HEK293 (cell line): ENCODE measurements at regions not wholly inside any gene's neighbourhood (a gene's known extent, or its start where the extent isn't known, plus 50 kb on each side); places are given as distances from the start of the nearest gene placed in this dataset.
"Not testable (repeated sequence)": the region's sequence is repeated elsewhere in the genome, so short reads cannot be mapped to it uniquely, and the experiment has no call there.

Source experiments
- CTCF ChIA-PET: fragments of 350-600 bp; formaldehyde crosslinking; extraction: SDS; loops from one replicate; lab custom pipeline; 2021; ENCODE audit warnings: antibody characterized with exemption; lab: Yijun Ruan, JAX
- POLR2A ChIA-PET: fragments of 300-600 bp; formaldehyde crosslinking; extraction: SDS; loops from one replicate; lab custom pipeline; 2020; ENCODE audit warnings: antibody characterized with exemption, inconsistent platforms; lab: Yijun Ruan, JAX
- H3K27ac ChIP-seq: fragments of 200-500 bp; sonication (Bioruptor generic); 2 replicates; pipeline ENCODE4 v1.5.1; 2014; ENCODE audit warnings: low read depth, low read length, control low read depth, inconsistent platforms; ENCODE audit errors: extremely low read depth
- H3K36me3 ChIP-seq, 2 experiments: fragments of 200-500 bp in 1 of 2; sonication (Bioruptor generic) in 1 of 2; 1 replicate in 1 of 2; 2 replicates in 1 of 2; pipeline ENCODE4 v1.5.1; 2014 to 2017; ENCODE audit warnings: inconsistent platforms in 2 of 2, low read length in 2 of 2; ENCODE audit not compliant: control insufficient read depth in 2 of 2, insufficient read depth in 1 of 2
- H3K4me1 ChIP-seq: fragments of 200-500 bp; sonication (Bioruptor generic); 2 replicates; pipeline ENCODE4 v1.5.1; 2014; ENCODE audit warnings: mild to moderate bottlenecking, low read length, inconsistent platforms; ENCODE audit not compliant: control insufficient read depth, insufficient read depth
- H3K4me3 ChIP-seq: 2 replicates; pipeline ENCODE4 v1.5.1; 2011; ENCODE audit warnings: low read depth, mild to moderate bottlenecking, control low read depth, low read length, moderate library complexity
- H3K9me3 ChIP-seq: fragments of 200-500 bp; sonication (Bioruptor generic); 2 replicates; pipeline ENCODE4 v1.5.1; 2014; ENCODE audit warnings: low read depth, low read length, inconsistent platforms; ENCODE audit not compliant: control insufficient read depth, insufficient read depth
- GLIS2 ChIP-seq: fragments of 450-650 bp; formaldehyde crosslinking; IDR thresholded peaks from 2 replicates; pipeline ENCODE4 v1.5.1; 2016; ENCODE audit warnings: missing biosample characterization, missing genetic modification characterization
- KLF10 ChIP-seq: fragments of 450-650 bp; IDR thresholded peaks from 2 replicates; pipeline ENCODE4 v1.5.1; 2018; ENCODE audit warnings: missing biosample characterization, mild to moderate bottlenecking, missing genetic modification characterization
- KLF16 ChIP-seq: fragments of 450-650 bp; formaldehyde crosslinking; IDR thresholded peaks from 2 replicates; pipeline ENCODE4 v1.5.1; 2017; ENCODE audit warnings: missing biosample characterization, missing genetic modification characterization
- KLF17 ChIP-seq: fragments of 450-650 bp; formaldehyde crosslinking; IDR thresholded peaks from 2 replicates; pipeline ENCODE4 v1.5.1; 2016; ENCODE audit warnings: missing biosample characterization, missing genetic modification characterization
- KLF7 ChIP-seq: fragments of 450-650 bp; formaldehyde crosslinking; IDR thresholded peaks from 2 replicates; pipeline ENCODE4 v1.5.1; 2016; ENCODE audit warnings: missing biosample characterization, missing genetic modification characterization, borderline replicate concordance
- KLF8 ChIP-seq: fragments of 450-650 bp; formaldehyde crosslinking; IDR thresholded peaks from 2 replicates; pipeline ENCODE4 v1.5.1; 2016; ENCODE audit warnings: missing biosample characterization, missing genetic modification characterization
- KLF9 ChIP-seq: fragments of 450-650 bp; formaldehyde crosslinking; IDR thresholded peaks from 2 replicates; pipeline ENCODE4 v1.5.1; 2016; ENCODE audit warnings: missing biosample characterization, missing genetic modification characterization, low read depth
- PATZ1 ChIP-seq: fragments of 450-650 bp; formaldehyde crosslinking; IDR thresholded peaks from 2 replicates; pipeline ENCODE4 v1.5.1; 2016; ENCODE audit warnings: missing biosample characterization, missing genetic modification characterization
- PRDM10 ChIP-seq: fragments of 450-650 bp; formaldehyde crosslinking; IDR thresholded peaks from 2 replicates; pipeline ENCODE4 v1.5.1; 2016; ENCODE audit warnings: missing biosample characterization, missing genetic modification characterization
- SP2 ChIP-seq: fragments of 450-650 bp; formaldehyde crosslinking; IDR thresholded peaks from 2 replicates; pipeline ENCODE4 v1.5.1; 2016; ENCODE audit warnings: missing biosample characterization, missing genetic modification characterization
- SP3 ChIP-seq: fragments of 450-650 bp; formaldehyde crosslinking; IDR thresholded peaks from 2 replicates; pipeline ENCODE4 v1.5.1; 2016; ENCODE audit warnings: missing biosample characterization, missing genetic modification characterization
- ZBTB17 ChIP-seq: fragments of 450-650 bp; formaldehyde crosslinking; IDR thresholded peaks from 2 replicates; pipeline ENCODE4 v1.5.1; 2016; ENCODE audit warnings: missing biosample characterization, missing genetic modification characterization
- ZBTB48 ChIP-seq: fragments of 450-650 bp; formaldehyde crosslinking; IDR thresholded peaks from 2 replicates; pipeline ENCODE4 v1.5.1; 2016; ENCODE audit warnings: missing biosample characterization, missing genetic modification characterization
- ZFHX2 ChIP-seq: fragments of 450-650 bp; formaldehyde crosslinking; conservative IDR thresholded peaks from 2 replicates; pipeline ENCODE4 v1.5.1; 2016; ENCODE audit warnings: missing biosample characterization, missing genetic modification characterization
- ZNF366 ChIP-seq: fragments of 450-650 bp; formaldehyde crosslinking; conservative IDR thresholded peaks from 2 replicates; pipeline ENCODE4 v1.5.1; 2016; ENCODE audit warnings: missing biosample characterization, missing genetic modification characterization
- ZNF654 ChIP-seq: fragments of 450-650 bp; formaldehyde crosslinking; IDR thresholded peaks from 2 replicates; pipeline ENCODE4 v1.5.1; 2016; ENCODE audit warnings: low read depth, missing biosample characterization, missing genetic modification characterization
- ZNF692 ChIP-seq: fragments of 450-650 bp; formaldehyde crosslinking; IDR thresholded peaks from 2 replicates; pipeline ENCODE4 v1.5.1; 2016; ENCODE audit warnings: missing biosample characterization, missing genetic modification characterization

GRCh38 chr11:67795746-67796145 is 121.3 kb upstream of the ALDH3B2 start:
- no peak for TF ChIP-seq ZNF692 (tag by site-specific recombination)
- TF ChIP-seq, all 188 proteins: peak for 0
- no peaks in the 10 kb centered on the region for H3K9me3 ChIP-seq
- H3K4me3 ChIP-seq = no peak overlapping the region
- POLR2A ChIA-PET = no interaction called here
- CTCF ChIA-PET = no interaction called here
- H3K36me3 ChIP-seq = no peaks in the 10 kb centered on the region
- H3K27ac ChIP-seq = no peak overlapping the region
- no peaks in the 10 kb centered on the region for H3K4me1 ChIP-seq

- H3K27ac ChIP-seq, POLR2A ChIA-PET, H3K36me3 ChIP-seq, H3K4me1 ChIP-seq, H3K9me3 ChIP-seq, H3K4me3 ChIP-seq: not testable (repeated sequence)
- CTCF ChIA-PET = interaction anchor here (0.9 kb wide), 1 partner anchor 392 kb away, joined by 3 read pairs; the partner anchor contains the start of gene PPP1CA
Observed at GRCh38 chr11:67793750-67794149, 119.3 kb upstream of the ALDH3B2 start.

GRCh38 chr11:67792273-67792990 is 118.0 kb upstream of the ALDH3B2 start:
- H3K9me3 ChIP-seq, H3K4me1 ChIP-seq, POLR2A ChIA-PET, H3K36me3 ChIP-seq, H3K4me3 ChIP-seq, H3K27ac ChIP-seq: not testable (repeated sequence)
- CTCF ChIA-PET = interaction anchor here (0.6 to 2.0 kb wide), 9 partner anchors 10 to 515 kb away, joined by 3 to 5 read pairs (median 3); partner anchors contain the start of gene POLD4
- peak; percentile 41 for TF ChIP-seq ZNF654 (tag by site-specific recombination)

- H3K4me1 ChIP-seq, POLR2A ChIA-PET, H3K4me3 ChIP-seq, H3K9me3 ChIP-seq, H3K36me3 ChIP-seq, H3K27ac ChIP-seq: not testable (repeated sequence)
- CTCF ChIA-PET = interaction anchor here (0.6 to 2.0 kb wide), 9 partner anchors 11 to 515 kb away, joined by 3 to 5 read pairs (median 3); partner anchors contain the start of gene POLD4
- 0 out of 2 replicates have a peak, but pooled peaks have one; percentile 71 for TF ChIP-seq KLF17
- 0 out of 2 replicates have a peak, but pooled peaks have one; percentile 20 for TF ChIP-seq ZNF366
- peak; percentile 69; the same call in 1 of the 2 replicates for TF ChIP-seq KLF8 (tag by site-specific recombination)
- 0 out of 2 replicates have a peak, but pooled peaks have one; percentile 32 for TF ChIP-seq KLF16 (tag by site-specific recombination)
- peak; percentile 58 for TF ChIP-seq ZBTB17
- TF ChIP-seq KLF10 (tag by site-specific recombination) = peak; percentile 59
- peak; percentile 25; the same call in 1 of the 2 replicates for TF ChIP-seq SP2 (tag by site-specific recombination)
- TF ChIP-seq ZFHX2 (tag by site-specific recombination) = peak; percentile 65
- 0 out of 2 replicates have a peak, but pooled peaks have one; percentile 61 for TF ChIP-seq KLF7
- peak; percentile 24; the same call in 1 of the 2 replicates for TF ChIP-seq PATZ1
- peak; percentile 73 for TF ChIP-seq KLF9 (tag by site-specific recombination)
- TF ChIP-seq ZBTB48 (tag by site-specific recombination) = peak; percentile 38; the same call in 1 of the 2 replicates
- peak; percentile 18; the same call in 1 of the 2 replicates for TF ChIP-seq PRDM10
- 0 out of 2 replicates have a peak, but pooled peaks have one; percentile 17 for TF ChIP-seq GLIS2 (tag by site-specific recombination)
- TF ChIP-seq SP3 (tag by site-specific recombination) = peak; percentile 35; the same call in 1 of the 2 replicates
Observed at GRCh38 chr11:67791598-67792170, 117.3 kb upstream of the ALDH3B2 start.
